ENCODE measurements at regions not wholly inside any gene's neighbourhood (a gene's known extent, or its start where the extent isn't known, plus 50 kb on each side); places are given as distances from the start of the nearest gene placed in this dataset.

DNA sequence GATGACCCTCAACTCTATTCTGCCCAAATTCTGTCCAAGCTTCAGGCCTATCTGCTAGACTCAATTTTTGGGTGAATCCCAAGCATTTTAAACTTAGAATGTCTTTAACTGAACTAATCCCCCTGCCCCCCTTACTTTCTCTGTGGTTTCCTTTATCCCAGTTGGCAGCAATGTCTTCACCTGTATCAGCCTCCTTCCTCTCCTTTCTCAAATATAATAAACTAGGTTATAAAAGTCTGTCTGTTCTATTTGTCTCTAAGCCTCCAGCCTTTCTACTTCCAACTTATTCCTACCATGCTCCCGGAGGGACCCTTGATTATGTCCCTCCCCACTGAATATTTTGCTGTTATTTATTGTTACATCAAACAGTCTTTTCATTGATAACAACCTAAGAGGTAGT lies 375.5 kb upstream of the TRIB2 start:
- no peak for DNase-seq (ENCODE audit: low read depth, low spot score)

DNA sequence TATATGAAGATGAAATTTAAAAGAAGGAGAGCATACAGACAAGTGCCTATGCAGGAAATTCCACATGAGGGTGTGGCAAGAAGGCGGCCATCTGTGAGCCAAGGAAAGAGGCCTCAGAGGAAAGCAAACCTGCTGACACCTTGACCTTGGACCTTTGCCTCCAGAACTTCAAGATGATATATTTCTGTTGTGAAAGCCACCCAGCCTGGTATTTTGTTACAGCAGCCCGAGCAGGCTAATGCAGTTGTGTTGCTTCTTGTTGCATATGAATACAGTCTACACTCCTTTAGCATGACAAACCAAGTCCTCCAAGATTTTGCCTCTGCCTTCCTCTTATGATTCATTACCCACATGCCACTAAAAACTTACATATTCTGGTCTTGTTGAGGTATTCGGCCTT lies 374.8 kb upstream of the TRIB2 start:
- DNase-seq (ENCODE audit: low read depth, low spot score) = no peak

DNA sequence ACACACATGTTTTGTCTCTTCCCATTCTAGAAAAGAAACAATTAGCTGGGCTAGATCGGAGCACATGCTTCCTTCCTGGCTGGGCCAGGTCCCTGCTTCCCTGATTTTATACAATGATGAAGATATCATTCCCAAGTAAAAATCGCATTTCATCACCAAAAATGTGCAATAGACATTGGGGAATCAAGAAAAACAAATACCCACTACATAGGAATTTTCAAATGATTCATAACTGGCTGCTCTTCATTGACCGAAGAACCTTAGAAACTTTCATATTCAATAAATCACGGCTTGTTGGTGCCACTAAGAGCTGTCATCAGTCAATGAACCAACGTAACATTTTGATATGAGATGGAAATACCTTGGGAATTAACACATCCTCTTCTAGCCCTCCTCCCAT lies 373.6 kb upstream of the TRIB2 start:
- DNase-seq (ENCODE audit: low read depth, low spot score) = no peak

DNA sequence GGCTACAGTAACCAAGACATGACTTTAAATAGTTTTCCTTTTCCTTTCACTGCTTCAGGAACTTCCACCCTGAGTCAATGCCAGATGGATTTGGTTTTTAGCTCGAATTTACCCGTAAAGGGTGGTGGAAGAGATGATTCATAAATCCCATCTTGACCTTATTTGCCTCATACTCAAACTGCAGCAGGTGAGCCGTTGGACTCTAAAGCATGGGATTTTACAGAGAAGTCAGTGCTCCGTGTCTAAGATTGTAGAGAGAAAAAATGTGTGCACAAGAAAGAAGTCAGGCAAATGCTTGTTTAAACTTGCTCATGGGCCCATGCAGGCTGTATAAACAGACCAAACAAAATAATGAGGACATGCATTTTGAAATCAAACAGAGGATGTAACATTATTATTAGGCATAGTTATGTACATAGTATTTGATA lies 369.7 kb upstream of the TRIB2 start:
- DNase-seq (ENCODE audit: low read depth, low spot score) = no peak

DNA sequence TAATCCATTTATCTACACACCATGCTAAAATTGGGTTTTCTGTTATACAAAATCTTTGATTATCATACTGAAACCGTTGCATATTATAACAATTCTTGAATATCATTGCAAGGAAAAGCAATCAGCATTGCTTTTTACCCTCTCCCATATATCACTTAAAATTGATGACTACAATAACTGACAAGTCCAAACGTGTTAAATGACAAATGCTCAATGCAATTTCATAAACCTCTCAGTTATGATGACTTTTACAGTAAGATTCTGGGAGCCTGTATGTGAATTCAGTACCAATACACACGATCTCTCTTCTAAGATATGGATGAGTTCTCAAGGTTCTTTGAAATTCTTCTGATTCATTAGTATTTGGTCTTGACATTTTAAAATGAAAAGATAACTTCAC lies 368.5 kb upstream of the TRIB2 start:
- DNase-seq (ENCODE audit: low read depth, low spot score) = no peak

DNA sequence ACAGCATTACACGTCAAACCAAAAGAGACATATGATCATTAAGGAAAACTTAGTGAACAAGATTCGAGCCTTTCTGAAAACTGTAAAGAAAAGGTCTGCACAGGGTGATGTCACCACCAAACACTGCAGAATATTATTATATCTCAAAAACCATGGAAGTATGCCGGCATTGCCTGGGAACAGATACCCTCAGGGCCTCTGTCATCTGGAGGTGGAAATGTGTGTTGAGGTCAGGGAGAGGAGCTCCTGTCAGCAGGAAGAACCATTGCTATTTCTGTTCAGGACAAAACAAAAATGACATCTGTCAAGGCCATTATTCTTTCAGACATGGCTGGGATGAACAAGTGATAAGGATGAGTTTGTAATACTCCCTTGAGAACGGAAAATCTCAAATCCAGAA lies 365.9 kb upstream of the TRIB2 start:
- no peak for DNase-seq (ENCODE audit: low read depth, low spot score)

DNA sequence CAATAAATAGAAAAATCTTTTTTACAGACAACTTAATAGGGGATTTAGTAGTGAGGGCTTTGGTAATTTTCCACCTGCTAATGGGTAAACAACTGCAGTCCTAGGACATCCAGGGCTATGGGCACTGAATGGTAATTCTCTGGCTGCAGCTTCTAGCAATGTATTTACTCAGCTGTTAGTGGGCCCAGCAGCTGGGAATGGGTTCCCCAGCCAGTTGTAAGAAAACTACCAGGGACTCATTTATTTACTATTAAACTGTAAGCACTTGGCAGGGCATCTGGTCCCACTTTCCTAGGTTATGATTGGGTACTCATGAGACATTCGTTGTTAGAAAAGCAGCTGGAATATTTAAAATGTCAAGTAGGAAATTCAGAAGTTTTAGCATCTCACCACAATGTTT lies 363.8 kb upstream of the TRIB2 start:
- DNase-seq (ENCODE audit: low read depth, low spot score) = no peak

DNA sequence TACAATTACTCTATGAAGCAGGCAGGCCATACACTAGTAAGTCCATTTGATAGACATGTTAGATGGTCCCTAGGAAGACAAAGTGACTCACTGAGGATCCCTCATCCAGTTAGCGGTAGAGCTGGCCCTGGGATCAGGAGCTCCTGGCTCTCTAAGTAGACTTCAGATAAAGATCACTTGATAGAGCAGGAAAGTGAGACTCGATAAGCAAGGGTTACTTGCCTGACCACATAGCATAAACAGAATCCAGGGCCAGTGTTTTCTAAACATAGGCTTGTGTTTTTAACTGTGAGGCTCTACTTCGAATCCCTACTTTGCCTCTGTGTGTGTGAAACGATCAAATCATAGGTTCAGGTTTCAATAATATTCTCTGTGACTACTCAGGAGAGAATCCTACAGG lies 355.2 kb upstream of the TRIB2 start:
- DNase-seq (ENCODE audit: low read depth, low spot score) = peak; percentile 1

DNA sequence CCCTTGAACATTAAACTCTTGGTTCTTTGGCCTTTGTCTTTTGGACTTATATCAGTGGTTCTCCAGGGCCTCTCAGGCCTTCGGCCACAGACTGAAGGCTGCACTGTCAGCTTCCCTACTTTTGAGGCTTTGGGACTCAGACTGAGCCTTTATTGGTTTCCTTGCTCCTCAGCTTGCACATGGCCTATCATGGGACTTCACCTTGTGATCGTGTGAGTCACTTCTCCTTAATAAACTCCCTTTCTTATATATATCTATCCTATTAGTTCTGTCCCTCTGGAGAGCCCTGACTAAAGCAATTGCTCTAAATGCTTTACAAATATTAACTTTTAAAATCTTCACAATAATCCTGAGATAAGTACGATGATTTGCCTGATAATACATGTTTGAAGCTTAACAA lies 353.6 kb upstream of the TRIB2 start:
- no peak for DNase-seq (ENCODE audit: low read depth, low spot score)

DNA sequence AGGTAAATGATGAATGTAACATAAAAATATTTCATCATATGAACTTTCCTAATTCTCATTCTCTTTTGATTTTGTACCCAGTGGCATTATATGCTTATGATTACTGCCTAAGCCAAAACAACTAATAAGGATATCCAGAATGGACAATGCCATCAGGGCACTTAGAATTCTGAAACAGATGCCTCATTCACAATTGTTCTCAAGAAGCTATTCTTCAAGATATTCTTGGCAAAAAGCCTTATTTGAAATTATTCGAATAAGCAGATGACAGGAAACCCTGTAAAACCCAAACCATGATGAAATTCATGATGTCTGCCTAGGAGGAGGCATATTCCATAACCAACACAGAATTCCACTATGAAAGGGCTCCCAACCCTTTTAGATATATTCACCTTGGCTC lies 353.2 kb upstream of the TRIB2 start:
- no peak for DNase-seq (ENCODE audit: low read depth, low spot score)

DNA sequence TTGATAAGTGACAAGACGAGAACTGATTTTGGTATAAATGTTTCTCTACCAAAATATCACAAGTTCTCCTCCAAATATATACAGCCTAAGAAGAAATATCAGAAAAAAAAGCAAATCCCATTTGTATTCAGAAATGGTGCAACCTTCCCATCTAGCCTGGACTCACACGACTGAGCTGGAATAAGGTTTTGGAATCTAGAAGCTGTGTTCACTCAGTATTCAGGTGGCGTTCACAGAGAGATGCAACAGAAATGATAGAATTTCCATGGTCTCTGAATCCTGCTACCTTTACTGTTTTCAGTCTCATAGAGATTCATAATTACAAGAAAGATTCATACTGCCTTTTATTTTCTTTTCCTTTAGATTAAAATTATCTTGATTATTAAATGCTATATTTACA lies 347.2 kb upstream of the TRIB2 start:
- DNase-seq (ENCODE audit: low read depth, low spot score) = no peak

DNA sequence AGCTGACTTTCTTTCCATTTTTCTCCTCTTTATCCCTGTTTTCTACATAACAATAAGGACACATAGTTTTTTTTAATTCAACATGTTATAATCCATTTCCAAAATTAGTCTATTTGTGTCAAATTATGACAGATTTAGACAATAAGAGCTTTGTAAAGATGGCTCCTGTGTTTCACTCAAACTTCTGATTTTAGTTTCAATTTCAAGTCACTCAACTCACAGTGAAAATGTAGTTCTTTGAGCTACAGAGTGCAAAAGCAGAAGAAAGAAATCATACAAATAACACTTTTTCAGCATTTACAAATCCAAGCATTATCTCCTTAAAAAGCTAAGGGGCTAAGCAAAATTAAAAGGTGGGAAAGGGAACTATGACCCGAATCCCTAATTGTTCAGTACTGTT lies 340.7 kb upstream of the TRIB2 start:
- no peak for DNase-seq (ENCODE audit: low read depth, low spot score)

DNA sequence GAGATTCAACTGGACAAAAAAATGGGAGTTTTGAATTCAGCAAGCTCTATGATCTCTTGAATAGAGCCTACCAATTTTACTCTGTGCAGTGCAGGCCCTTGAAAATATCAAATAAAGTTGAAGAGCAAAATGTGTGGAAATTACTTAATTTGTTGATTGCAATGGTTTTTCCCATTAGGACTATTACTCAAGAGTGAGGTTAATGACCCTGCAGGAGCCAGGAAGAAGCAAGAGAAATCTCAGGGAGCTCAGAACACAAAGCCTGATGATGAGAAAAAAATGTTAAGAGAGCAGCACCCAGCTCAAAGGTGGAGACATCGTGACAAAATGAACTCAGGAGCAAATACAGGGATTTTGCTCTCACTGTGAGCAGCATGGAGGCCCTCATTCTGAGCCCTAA lies 337.6 kb upstream of the TRIB2 start:
- DNase-seq (ENCODE audit: low read depth, low spot score) = no peak

DNA sequence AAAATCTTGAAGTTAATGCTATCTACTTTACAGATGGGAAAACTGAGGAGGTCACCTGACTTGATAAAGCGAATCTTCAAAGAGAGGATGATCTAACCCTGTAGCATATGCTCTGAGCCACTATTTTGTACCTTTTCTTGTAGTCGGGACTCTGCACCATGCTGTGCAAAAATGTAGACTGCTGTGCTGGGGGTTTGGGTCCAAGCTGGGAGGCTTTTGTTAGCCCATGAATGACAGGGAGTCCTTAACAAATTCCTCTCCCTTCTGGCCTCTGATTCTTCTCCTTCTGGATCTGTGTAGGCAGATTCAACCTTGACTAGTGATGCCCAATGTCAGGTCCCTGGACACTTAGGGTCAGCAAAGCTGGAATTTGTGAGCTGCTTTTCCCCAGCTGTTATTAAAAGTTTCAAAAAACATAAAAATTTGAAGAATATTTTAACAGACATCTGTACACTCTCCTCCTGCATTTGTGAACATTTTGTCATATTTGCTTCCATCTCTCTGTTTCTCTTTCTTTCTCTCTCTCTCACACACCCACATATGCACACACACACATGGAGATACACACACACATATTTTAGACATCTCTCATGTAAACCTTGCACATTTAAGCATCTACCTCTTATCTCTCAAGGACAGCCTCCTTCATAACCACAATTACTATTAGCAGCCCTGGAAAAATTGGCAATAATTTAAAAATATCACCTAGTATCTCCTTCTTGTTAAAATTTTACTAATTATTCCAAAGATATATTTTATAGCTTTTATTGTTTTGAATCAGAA lies 335.0 kb upstream of the TRIB2 start:
- no peak for DNase-seq (ENCODE audit: low read depth, low spot score)

DNA sequence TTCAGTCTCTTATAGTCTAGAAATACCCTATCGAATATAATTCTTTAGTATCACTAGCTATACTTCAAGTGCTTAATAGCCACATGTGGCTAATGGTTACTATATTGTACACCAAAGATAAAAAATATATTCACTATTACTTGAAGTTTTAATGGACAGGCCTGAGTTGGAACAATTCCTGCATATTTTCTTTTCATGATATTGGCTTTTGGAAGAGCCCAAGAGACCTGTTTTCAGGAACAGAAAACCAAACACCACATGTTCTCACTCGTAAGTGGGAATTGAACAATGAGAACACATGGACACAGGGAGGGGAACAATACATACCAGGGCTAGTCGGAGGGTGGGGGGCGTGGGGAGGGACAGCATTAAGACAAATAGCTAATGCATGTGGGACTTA lies 334.4 kb upstream of the TRIB2 start:
- DNase-seq (ENCODE audit: low read depth, low spot score) = no peak

DNA sequence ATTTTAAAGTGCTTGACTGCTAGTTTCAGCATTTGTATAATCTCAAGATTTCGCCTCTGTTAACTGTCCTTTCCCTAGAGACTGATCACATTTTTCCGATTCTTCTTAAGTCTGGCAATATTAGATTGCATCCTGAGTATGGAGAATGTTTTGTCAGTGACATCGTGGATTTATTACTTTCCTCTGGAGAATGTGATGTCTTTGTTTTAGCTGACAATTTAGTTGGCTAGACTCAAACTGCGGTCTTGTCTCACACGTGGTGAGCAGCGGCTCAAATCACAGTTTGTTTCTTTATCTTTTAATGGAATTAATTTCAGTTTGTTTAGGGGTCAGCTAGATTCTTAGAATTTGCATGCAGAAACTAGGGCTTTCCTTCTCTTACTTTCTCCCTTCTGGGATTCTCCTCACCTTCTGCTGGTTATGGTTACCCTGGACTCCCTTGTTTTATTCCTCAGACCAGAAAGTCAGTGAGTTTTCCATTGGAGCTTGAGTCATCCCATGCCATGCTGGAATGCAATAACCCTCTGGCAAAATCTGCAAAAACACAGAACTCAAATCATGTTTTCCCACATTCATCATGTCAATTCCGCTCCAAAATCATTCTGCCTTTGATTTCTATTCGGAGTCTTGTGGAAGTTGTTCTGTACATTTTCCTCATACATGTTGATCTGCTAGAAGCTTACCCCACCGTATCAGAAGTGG lies 327.2 kb upstream of the TRIB2 start:
- peak; percentile 14 for DNase-seq (ENCODE audit: low read depth, low spot score)

DNA sequence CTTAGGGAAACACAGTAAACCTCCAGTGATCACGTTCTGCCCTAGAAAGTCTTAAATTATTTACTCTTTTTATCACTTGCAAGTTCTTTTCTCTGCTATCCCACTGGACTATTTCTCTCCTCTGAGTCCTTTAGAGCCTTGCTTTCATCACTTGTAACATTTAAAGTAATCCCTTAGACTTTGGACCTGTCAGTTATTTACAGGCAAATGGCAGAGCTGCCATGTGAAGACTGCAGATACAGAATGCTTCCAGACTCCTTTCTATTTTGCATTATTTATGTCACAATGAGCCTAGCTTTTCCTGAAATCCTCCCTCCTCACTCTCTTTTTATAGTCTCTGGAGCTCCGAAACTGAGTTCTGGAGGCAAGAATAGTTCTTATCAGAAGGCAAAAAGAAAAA lies 325.6 kb upstream of the TRIB2 start:
- no peak for DNase-seq (ENCODE audit: low read depth, low spot score)

DNA sequence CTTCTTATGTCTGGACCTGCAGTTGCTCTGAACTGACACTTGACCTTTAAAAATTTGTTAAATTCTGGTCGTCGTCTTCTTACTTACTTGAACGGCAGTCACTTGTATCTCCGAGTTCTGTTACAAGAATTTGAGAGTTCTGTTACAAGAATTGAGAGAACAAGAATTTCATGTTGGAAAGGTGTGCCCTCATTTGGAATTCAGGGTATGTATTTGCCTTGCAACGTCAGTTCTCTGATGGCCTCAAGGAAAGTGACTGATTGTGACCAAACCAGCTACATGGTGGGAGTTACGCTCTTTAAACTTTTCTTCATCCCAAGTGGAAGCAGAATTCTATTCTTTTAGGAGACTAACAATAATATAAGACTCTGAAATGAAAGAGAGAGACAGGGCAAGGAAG lies 320.0 kb upstream of the TRIB2 start:
- no peak for DNase-seq (ENCODE audit: low read depth, low spot score)

DNA sequence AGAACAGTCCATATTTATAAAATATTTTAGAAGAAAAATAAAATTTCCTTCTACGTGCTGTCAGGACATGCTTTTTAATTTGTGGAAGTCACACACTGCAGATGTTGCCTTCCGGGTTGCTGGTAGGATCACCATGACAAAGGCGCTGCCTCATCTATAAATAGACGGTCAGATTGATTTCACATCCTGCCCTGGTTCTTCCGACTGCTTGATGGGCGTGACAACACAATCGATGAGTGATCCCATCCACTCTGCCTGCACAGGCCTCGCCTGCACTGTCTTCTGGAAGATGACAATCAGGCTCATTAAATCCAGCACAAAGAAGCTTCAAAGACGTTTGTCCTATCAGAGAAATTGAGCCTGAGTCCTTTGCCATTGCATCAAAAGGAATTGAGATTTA lies 318.9 kb upstream of the TRIB2 start:
- no peak for DNase-seq (ENCODE audit: low read depth, low spot score)

DNA sequence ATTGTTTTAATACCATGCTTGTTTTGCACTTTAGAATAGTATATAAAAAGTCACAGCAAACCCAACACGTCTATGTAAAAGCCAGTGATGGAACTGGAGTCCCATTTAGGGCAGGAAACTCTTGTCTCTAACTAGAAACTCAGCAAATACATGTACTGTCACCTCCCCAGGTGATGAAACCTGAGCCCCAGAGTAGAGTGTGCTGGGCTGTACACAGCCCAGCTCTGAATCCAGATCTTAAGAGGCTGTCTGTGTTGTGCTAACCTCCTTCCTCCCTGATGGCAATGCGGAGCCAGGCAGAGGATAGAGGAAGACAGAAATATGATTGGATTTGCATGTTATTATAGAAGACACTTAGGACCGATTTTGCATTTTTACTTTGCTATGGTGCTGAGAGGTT lies 317.5 kb upstream of the TRIB2 start:
- no peak for DNase-seq (ENCODE audit: low read depth, low spot score)

DNA sequence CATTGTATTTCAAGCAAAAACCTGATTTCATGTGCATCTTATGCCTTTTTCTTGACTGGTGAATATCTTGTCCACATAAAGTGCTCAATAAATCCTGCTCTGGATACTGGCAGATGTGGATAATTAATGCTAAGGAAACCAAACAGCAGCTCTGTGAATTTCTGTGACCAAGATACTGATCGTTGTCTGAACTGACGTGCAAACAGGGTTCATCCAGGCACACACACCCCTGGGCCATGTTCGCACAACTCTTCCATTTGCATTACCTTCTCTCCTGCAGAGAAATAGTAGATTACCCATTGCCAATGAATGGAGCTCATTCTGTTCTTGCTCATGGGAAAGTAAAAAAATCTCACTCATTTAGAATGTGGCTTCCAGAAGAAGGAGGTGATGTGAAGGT lies 316.2 kb upstream of the TRIB2 start:
- DNase-seq (ENCODE audit: low read depth, low spot score) = no peak

DNA sequence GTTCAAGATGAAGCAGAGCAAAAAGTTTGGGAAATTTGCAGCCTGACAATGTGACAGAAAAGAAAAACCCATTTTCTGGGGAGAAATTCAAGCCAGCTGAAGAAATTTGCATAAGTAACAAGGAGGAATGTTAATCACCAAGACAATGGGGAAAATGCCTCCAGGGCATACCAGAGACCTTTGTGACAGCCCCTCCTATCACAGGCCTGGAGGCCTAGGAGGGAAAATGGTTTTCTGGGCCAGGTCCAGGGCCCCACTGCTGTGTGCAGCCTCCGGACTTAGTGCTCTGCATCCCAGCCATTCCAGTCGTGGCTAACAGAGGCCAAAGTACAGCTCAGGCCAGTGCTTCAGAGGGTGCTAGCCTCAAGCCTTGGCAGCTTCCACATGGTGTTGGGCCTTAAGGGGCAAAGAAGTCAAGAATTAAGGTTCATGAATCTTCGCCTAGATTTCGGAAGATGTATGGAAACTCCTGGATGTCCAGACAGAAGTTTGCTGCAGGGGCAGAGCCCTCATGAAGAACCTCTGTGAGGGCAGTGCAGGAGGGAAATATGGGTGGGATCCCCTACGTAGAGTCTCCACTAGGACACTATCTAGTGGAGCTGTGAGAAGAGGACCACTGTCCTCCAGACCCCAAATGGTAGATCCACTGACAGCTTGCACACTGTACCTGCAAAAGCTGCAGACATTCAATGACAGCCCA lies 314.1 kb upstream of the TRIB2 start:
- no peak for DNase-seq (ENCODE audit: low read depth, low spot score)

DNA sequence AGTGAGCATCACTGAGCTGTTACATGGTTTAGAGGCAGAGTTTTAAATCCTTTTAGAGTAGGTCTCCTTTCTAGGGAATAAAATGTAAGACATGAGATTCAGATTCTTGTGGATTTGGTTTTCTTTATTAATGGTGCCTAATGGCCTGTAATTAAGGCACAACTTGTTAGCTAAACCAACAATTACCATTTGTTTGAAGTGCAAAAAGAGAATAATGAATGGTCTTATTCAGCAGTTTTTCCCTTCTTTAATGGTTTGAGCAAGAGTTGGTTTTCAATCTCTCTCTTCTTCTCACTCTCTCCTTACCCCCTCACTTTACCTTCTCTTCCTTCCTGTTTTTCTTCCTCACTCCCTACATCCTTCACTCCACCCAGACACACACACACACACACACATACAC lies 312.2 kb upstream of the TRIB2 start:
- no peak for DNase-seq (ENCODE audit: low read depth, low spot score)

All from astrocyte of the hippocampus (primary cell).